Panc1 (cell line): ENCODE measurements at regions not wholly inside any gene's neighbourhood (a gene's known extent, or its start where the extent isn't known, plus 50 kb on each side); places are given as distances from the start of the nearest gene placed in this dataset.
"Not testable (repeated sequence)": the region's sequence is repeated elsewhere in the genome, so short reads cannot be mapped to it uniquely, and the experiment has no call there.

Experiments
- CTCF ChIP-seq: fragments of 450-650 bp; IDR thresholded peaks from 2 replicates; pipeline ENCODE4 v1.5.1; 2017; ENCODE audit warnings: mild to moderate bottlenecking
- POLR2AphosphoS5 ChIP-seq: IDR thresholded peaks from 2 replicates; pipeline ENCODE4 v1.6.1; 2012; ENCODE audit warnings: mild to moderate bottlenecking, low read depth, low read length, moderate library complexity
- REST ChIP-seq, 2 experiments: IDR thresholded peaks; 2 replicates each; pipeline ENCODE4 v1.6.1; 2011 to 2012; ENCODE audit warnings: low read depth in 2 of 2, control low read depth in 1 of 2, low read length in 1 of 2, mild to moderate bottlenecking in 1 of 2, moderate library complexity in 1 of 2; ENCODE audit not compliant: insufficient read depth in 1 of 2

- TF ChIP-seq CTCF; POLR2AphosphoS5; REST (IDR thresholded peaks at IDR 0.05; ENCODE audit: insufficient read depth in 1 of 2, low read depth in 2 of 2, low read length in 1 of 2): not testable (repeated sequence)
Observed at GRCh38 chr7:159332854-159333479, 188.3 kb upstream of the VIPR2 start.
